H1 (cell line): ENCODE measurements at regions not wholly inside any gene's neighbourhood (a gene's known extent, or its start where the extent isn't known, plus 50 kb on each side); places are given as distances from the start of the nearest gene placed in this dataset.

Experiments used
- CTCF ChIA-PET: fragments of 300-600 bp; sonication (Branson Sonifier 250); formaldehyde crosslinking; loops from one replicate; lab custom pipeline; 2021; ENCODE audit not compliant: partially characterized antibody; lab: Charles Lee
- POLR2A ChIA-PET: fragments of 300-600 bp; sonication (Branson Sonifier 250); formaldehyde crosslinking; loops from one replicate; lab custom pipeline; 2021; ENCODE audit warnings: inconsistent platforms; ENCODE audit not compliant: partially characterized antibody; lab: Charles Lee
- DNase-seq, 2 experiments: peaks; one replicate each; pipeline versions ENCODE4 v3.0.0 to v3.0.0-alpha.2; 2010 to 2022; ENCODE audit warnings: low spot score in 2 of 2, low read depth in 1 of 2, mixed read lengths in 1 of 2
- FAIRE-seq: peaks from 2 replicates; lab custom pipeline; 2011; peaks lifted over from hg19 to GRCh38; lab: Jason Lieb, UNC
- H2AFZ ChIP-seq: 2 replicates; pipeline ENCODE4 v1.8.1; 2012; ENCODE audit warnings: low read length, inconsistent platforms
- H2AK5ac ChIP-seq: 2 replicates; pipeline ENCODE4 v1.6.1; 2013; ENCODE audit warnings: low read depth, low read length
- H2BK120ac ChIP-seq: replicated peaks from 2 replicates; pipeline ENCODE3; 2013; ENCODE audit warnings: low read depth, low read length, inconsistent platforms
- H2BK12ac ChIP-seq: 2 replicates; pipeline ENCODE4 v1.6.1; 2013; ENCODE audit warnings: low read depth, low read length
- H2BK15ac ChIP-seq: 2 replicates; pipeline ENCODE4 v1.6.1; 2013; ENCODE audit warnings: low read length
- H2BK20ac ChIP-seq: 2 replicates; pipeline ENCODE4 v1.6.1; 2013; ENCODE audit warnings: low read length
- H2BK5ac ChIP-seq: 2 replicates; pipeline ENCODE4 v1.6.1; 2013; ENCODE audit warnings: low read depth, low read length
- H3K14ac ChIP-seq: 2 replicates; pipeline ENCODE4 v1.6.1; 2013; ENCODE audit warnings: inconsistent platforms; ENCODE audit not compliant: insufficient read length
- H3K18ac ChIP-seq: 2 replicates; pipeline ENCODE4 v1.6.1; 2013; ENCODE audit warnings: low read length; ENCODE audit errors: extremely low read depth
- H3K23ac ChIP-seq: 2 replicates; pipeline ENCODE4 v1.6.1; 2013; ENCODE audit warnings: inconsistent platforms; ENCODE audit not compliant: insufficient read length
- H3K23me2 ChIP-seq: 2 replicates; pipeline ENCODE4 v1.6.1; 2013; ENCODE audit warnings: low read depth, low read length
- H3K27ac ChIP-seq: 2 replicates; pipeline ENCODE4 v1.6.1; 2011; ENCODE audit warnings: low read depth, low read length, inconsistent platforms
- H3K27me3 ChIP-seq, 4 experiments: replicated peaks in 1 of 4; 1 replicate in 1 of 4; 2 replicates in 3 of 4; pipeline versions ENCODE4 v1.6.1 to v1.8.1; 2011 to 2013; ENCODE audit warnings: low read length in 3 of 4, mild to moderate bottlenecking in 3 of 4, inconsistent platforms in 2 of 4, mixed read lengths in 2 of 4, moderate library complexity in 1 of 4; ENCODE audit not compliant: control insufficient read depth in 3 of 4, insufficient read depth in 3 of 4; ENCODE audit errors: extremely low read depth in 1 of 4
- H3K36me3 ChIP-seq, 4 experiments: 2 replicates each; pipeline versions ENCODE4 v1.6.1 to v1.8.1; 2011 to 2013; ENCODE audit warnings: mild to moderate bottlenecking in 4 of 4, low read length in 3 of 4, moderate library complexity in 2 of 4, control low read depth in 1 of 4, inconsistent platforms in 1 of 4; ENCODE audit not compliant: insufficient read depth in 4 of 4, control insufficient read depth in 2 of 4
- H3K4ac ChIP-seq: replicated peaks from 2 replicates; pipeline ENCODE3; 2013; ENCODE audit warnings: low read length, low read depth, mixed read lengths, inconsistent platforms; ENCODE audit not compliant: insufficient read length
- H3K4me1 ChIP-seq, 4 experiments: replicated peaks in 1 of 4; 1 replicate in 1 of 4; 2 replicates in 3 of 4; pipeline versions ENCODE4 v1.6.1 to v1.8.1; 2011 to 2013; ENCODE audit warnings: low read length in 3 of 4, inconsistent platforms in 2 of 4, mixed read lengths in 1 of 4; ENCODE audit not compliant: insufficient read depth in 4 of 4, control insufficient read depth in 3 of 4
- H3K4me2 ChIP-seq, 2 experiments: 2 replicates each; pipeline versions ENCODE4 v1.6.1 to v1.8.1; 2011 to 2013; ENCODE audit warnings: low read depth in 2 of 2, low read length in 2 of 2, control low read depth in 1 of 2, inconsistent platforms in 1 of 2, mild to moderate bottlenecking in 1 of 2; ENCODE audit not compliant: insufficient read depth in 1 of 2
- H3K4me3 ChIP-seq, 4 experiments: fragments of 200-600, 300-600 bp in 1 of 4; sonication (generic), shearing (Covaris generic), sonication (Bioruptor Twin) in 1 of 4; 2 replicates each; pipeline versions ENCODE4 v1.5.1 to v1.8.1; 2011 to 2016; ENCODE audit warnings: low read length in 4 of 4, low read depth in 3 of 4, control low read depth in 2 of 4, inconsistent platforms in 2 of 4, mild to moderate bottlenecking in 2 of 4, mixed read lengths in 1 of 4, moderate library complexity in 1 of 4; ENCODE audit not compliant: insufficient read depth in 2 of 4; ENCODE audit errors: extremely low read depth in 1 of 4
- H3K56ac ChIP-seq: replicated peaks from 2 replicates; pipeline ENCODE3; 2013; ENCODE audit warnings: low read depth, mild to moderate bottlenecking, mixed read lengths, low read length, inconsistent platforms; ENCODE audit not compliant: insufficient read length
- H3K79me1 ChIP-seq: 2 replicates; pipeline ENCODE4 v1.6.1; 2013; ENCODE audit warnings: low read depth, low read length, control low read depth
- H3K79me2 ChIP-seq, 2 experiments: 2 replicates each; pipeline versions ENCODE4 v1.6.1 to v1.8.1; 2012 to 2013; ENCODE audit warnings: low read length in 2 of 2, mild to moderate bottlenecking in 2 of 2, inconsistent platforms in 1 of 2; ENCODE audit not compliant: insufficient read depth in 2 of 2, control insufficient read depth in 1 of 2
- H3K9ac ChIP-seq, 4 experiments: replicated peaks in 1 of 4; 1 replicate in 1 of 4; 2 replicates in 3 of 4; pipeline versions ENCODE4 v1.6.1 to v1.8.1; 2011 to 2013; ENCODE audit warnings: low read depth in 3 of 4, low read length in 3 of 4, control low read depth in 2 of 4, mild to moderate bottlenecking in 2 of 4, moderate library complexity in 2 of 4, inconsistent platforms in 1 of 4; ENCODE audit errors: extremely low read depth in 1 of 4
- H3K9me3 ChIP-seq, 2 experiments: 2 replicates each; pipeline versions ENCODE4 v1.6.1 to v1.8.1; 2012 to 2013; ENCODE audit warnings: mild to moderate bottlenecking in 2 of 2, moderate library complexity in 2 of 2, control low read depth in 1 of 2, inconsistent platforms in 1 of 2, low read depth in 1 of 2, low read length in 1 of 2, mixed read lengths in 1 of 2; ENCODE audit not compliant: insufficient read depth in 2 of 2
- H4K20me1 ChIP-seq, 2 experiments: replicated peaks in 1 of 2; 2 replicates each; pipeline versions ENCODE3 to v1.8.1; 2011 to 2013; ENCODE audit warnings: inconsistent platforms in 2 of 2, low read length in 2 of 2, mild to moderate bottlenecking in 1 of 2; ENCODE audit not compliant: insufficient read depth in 2 of 2, control insufficient read depth in 1 of 2
- H4K5ac ChIP-seq: 2 replicates; pipeline ENCODE4 v1.6.1; 2013; ENCODE audit warnings: low read length, low read depth, mixed read lengths, inconsistent platforms; ENCODE audit not compliant: insufficient read length
- H4K8ac ChIP-seq: 2 replicates; pipeline ENCODE4 v1.8.0; 2013; ENCODE audit warnings: mild to moderate bottlenecking, moderate library complexity, low read length, inconsistent platforms; ENCODE audit not compliant: insufficient read depth; ENCODE audit errors: extremely low read depth
- H4K91ac ChIP-seq: replicated peaks from 2 replicates; pipeline ENCODE3; 2013; ENCODE audit warnings: low read length, mixed read lengths, inconsistent platforms; ENCODE audit not compliant: insufficient read length
- BRCA1 ChIP-seq: IDR thresholded peaks from 2 replicates; pipeline ENCODE4 v1.6.1; 2012; ENCODE audit warnings: low read depth, low read length, improper control_type of control experiment
- EGR1 ChIP-seq: IDR thresholded peaks from 2 replicates; pipeline ENCODE4 v1.6.1; 2011; ENCODE audit warnings: low read depth, low read length, borderline replicate concordance
- WGBS, 2 experiments: shearing (Covaris generic) in 1 of 2; methylation state at CpG; one replicate each; pipeline versions ENCODE4 v1.1.6 to v1.1.7; 2013 to 2015; ENCODE audit warnings: low lambda C conversion rate in 2 of 2, mixed read lengths in 2 of 2, inconsistent platforms in 1 of 2, low coverage in 1 of 2, missing lambda C conversion rate in 1 of 2; ENCODE audit not compliant: insufficient replicate concordance in 2 of 2, insufficient coverage in 1 of 2, insufficient read length in 1 of 2; ENCODE audit errors: extremely low coverage in 1 of 2, missing lambda C conversion rate in 1 of 2; 5-methylcytosine and 5-hydroxymethylcytosine counted together

GRCh38 chrX:45768666-45769236, 568.1 kb upstream of the DIPK2B start:
- TF ChIP-seq BRCA1 = no peak
- no peak for TF ChIP-seq EGR1
- Histone ChIP-seq H2AK5ac (no peak overlapping the region), H3K18ac (no peak overlapping the region), H3K4me1 (peaks cover 0 to 2% (median 0%) of the 10 kb centered on the region in 4 experiments; a peak in 1 of 7 replicates), H2BK20ac (no peak overlapping the region), H3K9me3 (no peaks in the 10 kb centered on the region), H4K8ac (no peak overlapping the region), H3K79me2 (peaks cover 0 to 90% of the 10 kb centered on the region in 2 experiments; a peak in 3 of 4 replicates), H4K91ac (no peak overlapping the region), H2BK12ac (no peak overlapping the region), H3K23me2 (no peaks in the 10 kb centered on the region), H3K79me1 (no peaks in the 10 kb centered on the region; the same call in 1 of the 2 replicates), H2AFZ (no peak overlapping the region), H3K9ac (no peak overlapping the region), H3K14ac (no peak overlapping the region), H2BK15ac (no peak overlapping the region), H3K4me3 (no peak overlapping the region), H3K36me3 (peaks cover 0 to 12% (median 0%) of the 10 kb centered on the region in 4 experiments; a peak in 1 of 8 replicates), H4K5ac (no peak overlapping the region), H3K4ac (no peak overlapping the region), H3K23ac (no peak overlapping the region), H3K27me3 (no peaks in the 10 kb centered on the region), H3K4me2 (no peak overlapping the region), H3K56ac (no peak overlapping the region), H4K20me1 (peaks cover 7 to 11% of the 10 kb centered on the region in 2 experiments), H3K27ac (no peak overlapping the region), H2BK5ac (no peak overlapping the region), H2BK120ac (no peak overlapping the region)
- CTCF ChIA-PET = no interaction called here
- FAIRE-seq (no peak), DNase-seq (no peak)
- whole genome bisulfite sequencing, 2 experiments = 87% methylated on average over 6 of the region's 6 CpGs; no CpG with 5 or more reads in 1 of the 2 experiments
- POLR2A ChIA-PET = no interaction called here
